GM12891 (cell line): ENCODE measurements at regions not wholly inside any gene's neighbourhood (a gene's known extent, or its start where the extent isn't known, plus 50 kb on each side); places are given as distances from the start of the nearest gene placed in this dataset.
"Not testable (repeated sequence)": the region's sequence is repeated elsewhere in the genome, so short reads cannot be mapped to it uniquely, and the experiment has no call there.

Experiments
- DNase-seq: peaks from one replicate; pipeline ENCODE4 v3.0.0; 2011; ENCODE audit warnings: low spot score; ENCODE audit not compliant: insufficient read length
- FAIRE-seq: peaks from 2 replicates; lab custom pipeline; 2011; peaks lifted over from hg19 to GRCh38; lab: Jason Lieb, UNC
- PAX5 ChIP-seq: IDR thresholded peaks from 2 replicates; pipeline ENCODE4 v1.6.1; 2011; ENCODE audit warnings: low read length, moderate library complexity, mild to moderate bottlenecking; ENCODE audit not compliant: insufficient read depth, severe bottlenecking
- POLR2A ChIP-seq: IDR thresholded peaks from 2 replicates; pipeline ENCODE4 v1.6.1; 2011; ENCODE audit warnings: low read depth, low read length, control low read depth
- POLR2AphosphoS5 ChIP-seq: IDR thresholded peaks from 2 replicates; pipeline ENCODE4 v1.6.1; 2011; ENCODE audit warnings: low read depth, low read length, control low read depth
- POU2F2 ChIP-seq: IDR thresholded peaks from 2 replicates; pipeline ENCODE4 v1.6.1; 2011; ENCODE audit warnings: low read depth, mild to moderate bottlenecking, control low read depth, low read length, moderate library complexity
- SPI1 ChIP-seq: IDR thresholded peaks from 2 replicates; pipeline ENCODE4 v1.6.1; 2011; ENCODE audit warnings: low read depth, low read length, control low read depth
- TAF1 ChIP-seq: IDR thresholded peaks from 2 replicates; pipeline ENCODE4 v1.6.1; 2011; ENCODE audit warnings: low read depth, low read length, control low read depth

DNA sequence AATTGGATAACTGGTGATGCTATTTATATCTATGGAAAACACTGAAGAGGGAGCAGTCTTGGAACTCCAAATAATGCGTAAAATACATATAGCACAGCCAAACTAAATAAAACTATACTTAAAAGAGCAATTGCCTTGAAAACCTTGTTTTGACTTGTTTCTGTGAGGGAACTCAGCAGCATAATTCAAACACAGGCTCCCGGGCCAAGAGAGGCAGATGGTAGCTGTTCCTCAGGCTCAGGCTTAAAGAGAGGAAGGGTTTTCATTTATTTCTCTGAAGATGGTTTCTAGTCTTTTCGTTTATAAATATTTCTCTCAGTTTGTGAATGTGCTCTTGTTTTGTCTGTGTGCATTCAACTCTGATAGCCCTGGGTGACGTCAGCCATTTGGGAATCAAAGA is 82.4 kb downstream of the FANCF start:
- FAIRE-seq (no peak), DNase-seq (no peak)
- no peak for TF ChIP-seq POLR2A
- TF ChIP-seq TAF1, result no peak
- TF ChIP-seq PAX5, result no peak
- TF ChIP-seq POU2F2, result no peak
- TF ChIP-seq POLR2AphosphoS5, result no peak
- no peak for TF ChIP-seq SPI1

- TF ChIP-seq SPI1, result no peak
- no peak for TF ChIP-seq PAX5
- no peak for TF ChIP-seq POLR2AphosphoS5
- no peak for TF ChIP-seq POLR2A
- no peak for TF ChIP-seq POU2F2
- TF ChIP-seq TAF1, result no peak
- no peak for FAIRE-seq
- no peak for DNase-seq
Observed at GRCh38 chr11:22539821-22540256, 85.8 kb downstream of the FANCF start.

DNA sequence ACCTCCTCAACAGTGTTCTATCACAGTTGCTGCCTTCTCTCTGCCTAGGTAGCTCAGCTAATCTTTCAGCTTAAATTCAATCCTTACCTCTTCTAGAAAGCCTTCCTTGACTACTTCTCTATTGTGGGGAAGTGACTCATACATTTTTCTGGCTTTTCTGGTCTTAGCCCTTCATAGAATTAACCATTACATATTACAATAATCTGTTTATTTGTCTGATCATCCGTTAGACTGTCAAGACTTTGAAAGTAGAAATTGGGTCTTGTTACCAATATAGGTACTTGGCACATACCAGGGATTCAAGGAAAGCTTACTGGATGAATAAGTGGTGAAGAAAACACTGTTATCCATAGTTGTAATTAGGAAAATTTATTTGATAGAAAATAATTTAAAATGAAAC is 89.6 kb downstream of the FANCF start:
- FAIRE-seq (no peak), DNase-seq (no peak)
- TF ChIP-seq POLR2AphosphoS5, result no peak
- no peak for TF ChIP-seq TAF1
- TF ChIP-seq POLR2A, result no peak
- no peak for TF ChIP-seq PAX5
- TF ChIP-seq POU2F2, result no peak
- no peak for TF ChIP-seq SPI1

DNA sequence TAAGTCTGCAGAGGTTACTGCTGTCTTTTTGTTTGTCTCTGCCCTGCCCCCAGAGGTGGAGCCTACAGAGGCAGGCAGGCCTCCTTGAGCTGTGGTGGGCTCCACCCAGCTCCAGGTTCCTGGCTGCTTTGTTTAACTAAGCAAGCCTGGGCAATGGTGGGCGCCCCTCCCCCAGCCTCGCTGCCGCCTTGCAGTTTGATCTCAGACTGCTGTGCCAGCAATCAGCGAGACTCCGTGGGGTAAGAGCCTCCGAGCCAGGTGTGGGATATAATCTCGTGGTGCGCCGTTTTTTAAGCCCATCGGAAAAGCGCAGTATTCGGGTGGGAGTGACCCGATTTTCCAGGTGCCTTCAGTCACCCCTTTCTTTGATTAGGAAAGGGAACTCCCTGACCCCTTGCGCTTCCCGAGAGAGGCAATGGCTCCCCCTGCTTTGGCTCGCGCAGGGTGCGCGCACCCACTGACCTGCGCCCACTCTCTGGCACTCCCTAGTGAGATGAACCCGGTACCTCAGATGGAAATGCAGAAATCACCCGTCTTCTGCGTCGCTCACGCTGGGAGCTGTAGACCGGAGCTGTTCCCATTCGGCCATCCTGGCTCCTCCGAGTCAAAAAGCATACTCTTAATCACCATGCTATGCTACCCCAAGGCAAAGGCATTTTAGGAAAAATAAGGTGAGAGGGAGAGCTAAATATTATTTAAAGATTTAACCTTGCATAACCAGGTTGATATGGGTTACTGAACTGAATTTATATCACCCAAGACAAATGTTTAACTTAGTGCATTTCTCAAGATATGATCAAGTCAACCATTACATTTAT is 96.8 kb downstream of the FANCF start:
- DNase-seq, FAIRE-seq: not testable (repeated sequence)

- TF ChIP-seq PAX5 (no peak), POLR2AphosphoS5 (no peak), TAF1 (no peak), SPI1 (no peak), POU2F2 (no peak), POLR2A (no peak)
- no peak for DNase-seq
- FAIRE-seq, result no peak
Observed at GRCh38 chr11:22522225-22522624, 103.4 kb downstream of the FANCF start.

GRCh38 chr11:22521226-22521625 is 104.4 kb downstream of the FANCF start:
- FAIRE-seq (peak; percentile 41), DNase-seq (no peak)
- TF ChIP-seq SPI1 (no peak), POU2F2 (no peak), PAX5 (no peak), TAF1 (no peak), POLR2A (no peak), POLR2AphosphoS5 (no peak)

DNA sequence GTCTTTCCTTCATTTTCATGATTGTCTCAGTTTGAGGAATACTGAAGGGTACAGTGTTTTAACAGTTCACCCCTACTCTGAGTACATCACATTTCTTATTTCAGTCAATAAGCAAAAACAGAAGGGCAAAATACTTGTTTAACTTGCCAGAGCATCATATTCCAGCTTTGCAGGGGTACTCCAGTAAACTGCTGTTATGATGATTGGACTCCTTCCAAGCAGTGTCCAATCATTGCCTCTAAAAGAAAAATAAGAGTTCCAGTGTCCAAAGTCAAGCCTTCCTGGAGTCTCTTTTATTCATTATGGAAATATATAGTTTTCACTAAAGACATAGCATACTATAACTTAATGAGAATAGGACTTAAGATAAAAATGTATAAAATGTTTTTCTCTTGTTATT is 105.1 kb downstream of the FANCF start:
- no peak for DNase-seq
- FAIRE-seq, result no peak
- no peak for TF ChIP-seq TAF1
- TF ChIP-seq PAX5, result no peak
- no peak for TF ChIP-seq SPI1
- TF ChIP-seq POLR2A, result no peak
- TF ChIP-seq POLR2AphosphoS5, result no peak
- TF ChIP-seq POU2F2, result no peak

GRCh38 chr11:22518344-22518743 is 107.3 kb downstream of the FANCF start:
- not testable (repeated sequence) for FAIRE-seq

GRCh38 chr11:22516111-22516510 is 109.5 kb downstream of the FANCF start:
- TF ChIP-seq POU2F2 (no peak), PAX5 (no peak), POLR2A (no peak), TAF1 (no peak), POLR2AphosphoS5 (no peak)
- FAIRE-seq, result no peak
- no peak for DNase-seq

More at GRCh38 chr11:22518344-22518743, 107.3 kb downstream of the FANCF start:
- DNase-seq, result not testable (repeated sequence)

DNA sequence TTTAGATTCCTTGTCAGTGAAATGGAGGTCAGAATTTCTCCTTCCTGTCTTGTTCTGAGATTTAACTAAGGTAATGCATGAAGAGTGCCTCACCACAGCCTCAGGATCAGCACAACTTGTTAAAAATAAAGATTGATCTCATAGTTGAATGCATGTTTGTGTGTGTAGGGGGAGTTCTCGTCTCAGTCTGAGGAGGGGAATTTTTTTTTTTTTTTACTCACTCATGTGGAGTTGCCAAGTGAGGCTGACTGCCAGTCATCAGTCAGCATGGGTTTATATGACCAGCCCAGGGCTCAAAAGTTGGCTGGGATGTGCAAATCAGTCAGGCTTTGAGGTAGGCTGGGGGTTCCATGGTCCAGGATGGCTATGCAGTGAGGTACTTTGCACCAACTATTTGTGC is 113.2 kb downstream of the FANCF start:
- TF ChIP-seq POU2F2, result no peak
- no peak for TF ChIP-seq PAX5
- TF ChIP-seq SPI1, result no peak
- no peak for TF ChIP-seq TAF1
- no peak for TF ChIP-seq POLR2AphosphoS5
- no peak for TF ChIP-seq POLR2A
- FAIRE-seq, result no peak
- DNase-seq, result no peak

GRCh38 chr11:22510741-22511140 is 114.9 kb downstream of the FANCF start:
- FAIRE-seq, result no peak
- TF ChIP-seq TAF1 (no peak), POLR2A (no peak), POLR2AphosphoS5 (no peak), SPI1 (no peak), POU2F2 (no peak), PAX5 (no peak)
- no peak for DNase-seq
